Lower lobe of right lung (tissue), 2 donors: ENCODE measurements at regions not wholly inside any gene's neighbourhood (a gene's known extent, or its start where the extent isn't known, plus 50 kb on each side); places are given as distances from the start of the nearest gene placed in this dataset.

ENCODE experiments used
- ATAC-seq, 2 donors: fragments of 200-7000 bp; cut with Tn5 transposase; one replicate each; pipeline ENCODE4 v1.9.1; 2020 to 2022; ENCODE audit warnings: mild to moderate bottlenecking in 2 of 2, moderate library complexity in 2 of 2
- DNase-seq: peaks from one replicate; pipeline ENCODE4 v3.0.0-alpha.2; 2020
- H3K27ac ChIP-seq: fragments of 200-600 bp; one replicate; pipeline ENCODE4 v1.8.0; 2022
- H3K27me3 ChIP-seq: fragments of 200-600 bp; one replicate; pipeline ENCODE4 v1.8.0; 2022; ENCODE audit warnings: low read depth
- H3K36me3 ChIP-seq: fragments of 200-600 bp; one replicate; pipeline ENCODE4 v1.8.0; 2022; ENCODE audit warnings: mild to moderate bottlenecking
- H3K4me1 ChIP-seq: fragments of 200-600 bp; one replicate; pipeline ENCODE4 v1.8.0; 2022
- H3K4me3 ChIP-seq: fragments of 200-600 bp; one replicate; pipeline ENCODE4 v1.8.0; 2022; ENCODE audit warnings: mild to moderate bottlenecking
- H3K9me3 ChIP-seq: fragments of 200-600 bp; one replicate; pipeline ENCODE4 v1.8.0; 2022
- intact Hi-C: fragments of 100-400 bp; cut with DNase I; formaldehyde crosslinking; loops from one replicate; pipeline ENCODE4 v1.11.0; 2022
- TF ChIP-seq, protein P1 (sequence below): fragments of 200-600 bp; IDR thresholded peaks from one replicate; pipeline ENCODE4 v1.8.0; 2022; ENCODE audit warnings: antibody characterized with exemption, mild to moderate bottlenecking
- donor health status: DM: no; HTN: yes; CAD: no; lungs with severe emphysema.

DNA sequence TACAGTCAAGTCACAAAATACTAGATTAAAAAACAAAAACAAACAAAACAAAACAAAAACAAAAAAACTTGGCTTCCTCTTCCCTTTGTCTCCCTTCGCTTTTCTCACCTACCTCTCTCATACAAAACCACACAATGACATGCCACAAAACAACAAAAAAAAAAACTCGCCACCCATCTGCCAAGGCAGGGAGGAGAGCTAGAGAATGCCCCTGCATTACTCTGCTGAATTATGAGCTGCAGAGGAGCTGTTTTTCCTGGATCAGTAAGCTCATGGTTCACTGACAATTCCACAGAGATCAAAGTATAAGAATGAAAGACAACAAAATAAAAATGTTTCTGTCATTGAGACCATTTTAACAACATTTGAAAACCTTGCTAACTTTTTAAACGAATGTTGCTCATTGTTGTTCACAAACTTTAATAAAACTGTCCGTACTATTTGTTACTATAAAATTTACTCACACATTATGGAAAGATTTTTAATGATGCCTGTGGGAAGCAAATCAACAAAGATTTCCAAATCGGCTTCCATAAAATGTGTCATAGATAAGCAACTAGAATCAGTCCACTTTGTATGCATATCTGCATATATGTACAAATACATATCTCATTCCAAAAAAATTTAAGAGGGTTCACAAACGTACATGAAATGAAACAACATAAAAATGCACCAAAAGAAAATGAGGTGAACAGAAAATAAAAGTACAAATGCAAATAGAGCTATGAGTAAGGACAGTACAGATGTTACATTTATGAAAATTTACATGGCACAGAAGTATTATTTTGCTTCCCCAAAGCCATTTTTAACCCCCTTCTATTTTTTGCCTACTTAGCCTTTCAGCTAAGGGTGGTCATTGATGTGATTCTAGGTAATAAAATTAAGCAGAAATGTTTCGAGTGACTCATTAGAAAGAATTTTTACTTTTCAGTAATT lies 252.4 kb upstream of the FAT4 start:
- no peaks in the 10 kb centered on the region for H3K27me3 ChIP-seq
- H3K36me3 ChIP-seq, result no peaks in the 10 kb centered on the region
- DNase-seq (no peak), ATAC-seq (no peak)
- H3K27ac ChIP-seq, result no peak overlapping the region
- no peaks in the 10 kb centered on the region for H3K4me1 ChIP-seq
- H3K9me3 ChIP-seq, result no peaks in the 10 kb centered on the region
- TF ChIP-seq, protein P1, sequence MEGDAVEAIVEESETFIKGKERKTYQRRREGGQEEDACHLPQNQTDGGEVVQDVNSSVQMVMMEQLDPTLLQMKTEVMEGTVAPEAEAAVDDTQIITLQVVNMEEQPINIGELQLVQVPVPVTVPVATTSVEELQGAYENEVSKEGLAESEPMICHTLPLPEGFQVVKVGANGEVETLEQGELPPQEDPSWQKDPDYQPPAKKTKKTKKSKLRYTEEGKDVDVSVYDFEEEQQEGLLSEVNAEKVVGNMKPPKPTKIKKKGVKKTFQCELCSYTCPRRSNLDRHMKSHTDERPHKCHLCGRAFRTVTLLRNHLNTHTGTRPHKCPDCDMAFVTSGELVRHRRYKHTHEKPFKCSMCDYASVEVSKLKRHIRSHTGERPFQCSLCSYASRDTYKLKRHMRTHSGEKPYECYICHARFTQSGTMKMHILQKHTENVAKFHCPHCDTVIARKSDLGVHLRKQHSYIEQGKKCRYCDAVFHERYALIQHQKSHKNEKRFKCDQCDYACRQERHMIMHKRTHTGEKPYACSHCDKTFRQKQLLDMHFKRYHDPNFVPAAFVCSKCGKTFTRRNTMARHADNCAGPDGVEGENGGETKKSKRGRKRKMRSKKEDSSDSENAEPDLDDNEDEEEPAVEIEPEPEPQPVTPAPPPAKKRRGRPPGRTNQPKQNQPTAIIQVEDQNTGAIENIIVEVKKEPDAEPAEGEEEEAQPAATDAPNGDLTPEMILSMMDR, result no peak
- intact Hi-C loops, result no loop called here
- H3K4me3 ChIP-seq, result no peak overlapping the region

DNA sequence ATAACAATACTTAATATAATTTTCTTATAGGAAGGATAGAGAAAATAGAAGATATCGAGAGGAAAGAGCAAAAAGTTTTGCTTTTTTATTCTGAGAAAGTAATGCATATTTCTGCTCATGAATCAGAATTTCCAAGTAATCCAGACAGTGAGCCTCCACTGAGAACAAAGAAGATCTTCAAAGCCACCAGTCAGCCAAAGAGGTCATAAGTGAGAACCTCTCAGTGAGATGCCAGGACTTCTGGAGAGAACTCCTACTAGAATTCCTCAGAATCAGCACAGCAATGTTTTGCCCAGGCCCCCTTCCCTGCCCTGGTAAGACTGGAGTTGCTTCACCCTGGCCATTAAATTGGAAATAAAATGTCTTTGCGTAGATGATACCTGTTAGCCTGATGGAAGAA lies 254.4 kb upstream of the FAT4 start:
- ATAC-seq (no peak), DNase-seq (no peak)
- no peaks in the 10 kb centered on the region for H3K9me3 ChIP-seq
- H3K4me3 ChIP-seq, result no peak overlapping the region
- intact Hi-C loops, result no loop called here
- TF ChIP-seq, protein P1, result no peak
- no peaks in the 10 kb centered on the region for H3K36me3 ChIP-seq
- H3K27me3 ChIP-seq, result no peaks in the 10 kb centered on the region
- H3K4me1 ChIP-seq, result no peaks in the 10 kb centered on the region
- H3K27ac ChIP-seq, result no peak overlapping the region

DNA sequence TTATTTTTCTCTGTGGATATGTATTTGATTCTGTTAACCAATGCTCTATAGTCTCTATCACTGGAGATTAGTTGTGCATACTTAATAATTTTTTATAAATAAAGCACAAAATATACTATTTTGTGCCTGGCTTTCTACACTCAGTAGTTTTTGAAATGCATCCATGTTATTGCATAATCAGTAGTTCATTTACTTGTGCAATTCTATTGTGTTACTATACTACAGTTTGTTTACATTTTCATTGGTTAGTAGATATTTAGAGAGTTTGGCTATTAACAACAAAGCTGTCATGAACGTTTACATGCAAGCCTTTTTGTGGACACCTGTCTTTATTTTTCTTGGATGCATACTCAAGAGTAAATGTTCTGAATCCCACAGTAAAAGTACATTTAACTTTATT lies 265.0 kb upstream of the FAT4 start:
- H3K4me1 ChIP-seq, result no peaks in the 10 kb centered on the region
- no peaks in the 10 kb centered on the region for H3K27me3 ChIP-seq
- H3K9me3 ChIP-seq, result no peaks in the 10 kb centered on the region
- H3K27ac ChIP-seq, result no peak overlapping the region
- no peak for ATAC-seq
- intact Hi-C loops, result no loop called here
- no peak for DNase-seq
- TF ChIP-seq, protein P1, result no peak
- H3K4me3 ChIP-seq, result no peak overlapping the region
- no peaks in the 10 kb centered on the region for H3K36me3 ChIP-seq

DNA sequence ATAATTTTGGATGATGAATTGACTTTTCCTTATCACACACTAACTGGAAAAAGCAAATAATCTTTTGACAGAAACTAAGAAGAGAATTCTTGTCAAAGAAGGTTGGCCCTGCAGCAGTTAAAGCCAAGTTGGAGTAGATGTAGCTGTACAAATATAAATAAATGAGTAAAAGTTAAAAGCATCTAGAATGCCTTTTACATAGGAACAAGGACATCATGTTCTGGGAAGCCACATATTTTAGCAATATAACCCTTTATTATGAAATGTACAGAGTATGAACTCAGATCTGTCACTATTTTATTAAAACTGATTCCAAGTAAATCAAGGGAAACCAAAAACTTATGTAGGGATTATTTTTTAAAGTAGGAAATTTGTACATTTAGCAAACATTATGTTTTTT lies 269.4 kb upstream of the FAT4 start:
- H3K4me1 ChIP-seq, result no peaks in the 10 kb centered on the region
- TF ChIP-seq, protein P1, result no peak
- H3K27ac ChIP-seq, result no peak overlapping the region
- no peaks in the 10 kb centered on the region for H3K9me3 ChIP-seq
- intact Hi-C loops, result no loop called here
- H3K36me3 ChIP-seq, result no peaks in the 10 kb centered on the region
- no peak for ATAC-seq
- DNase-seq, result no peak
- no peak overlapping the region for H3K4me3 ChIP-seq
- no peaks in the 10 kb centered on the region for H3K27me3 ChIP-seq

DNA sequence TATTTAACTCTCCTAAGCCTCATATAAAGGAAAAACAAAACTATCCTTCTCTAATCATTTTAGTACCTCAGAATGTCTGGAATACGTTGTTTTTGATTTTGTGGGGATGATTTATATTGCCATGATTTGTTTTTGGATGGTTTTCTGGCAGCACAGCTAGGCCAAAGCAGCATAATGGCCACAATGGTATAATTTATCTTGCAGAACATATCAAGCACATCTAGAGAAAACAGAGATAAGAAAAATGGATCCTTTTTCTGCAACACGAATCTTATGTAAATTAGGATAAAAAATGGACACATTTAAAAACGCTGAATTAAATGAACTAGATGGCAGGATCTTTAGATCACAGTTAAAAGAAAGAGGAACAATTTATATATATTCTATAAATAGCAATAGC lies 269.9 kb upstream of the FAT4 start:
- intact Hi-C loops, result no loop called here
- no peaks in the 10 kb centered on the region for H3K36me3 ChIP-seq
- H3K4me1 ChIP-seq, result no peaks in the 10 kb centered on the region
- DNase-seq (no peak), ATAC-seq (no peak)
- H3K27ac ChIP-seq, result no peak overlapping the region
- H3K9me3 ChIP-seq, result no peaks in the 10 kb centered on the region
- H3K4me3 ChIP-seq, result no peak overlapping the region
- TF ChIP-seq, protein P1, result no peak
- H3K27me3 ChIP-seq, result no peaks in the 10 kb centered on the region
